ENCODE measurements at regions not wholly inside any gene's neighbourhood (a gene's known extent, or its start where the extent isn't known, plus 50 kb on each side); places are given as distances from the start of the nearest gene placed in this dataset.

- no peak for TF ChIP-seq FOXM1 (IDR thresholded peaks at IDR 0.05; ENCODE audit: borderline replicate concordance)
- no peak for TF ChIP-seq FOXK2 (IDR thresholded peaks at IDR 0.05)
- TF ChIP-seq FOXA1 (IDR thresholded peaks at IDR 0.05), result no peak
Observed at GRCh38 chr2:125471963-125472362, 1184.0 kb upstream of the GYPC start.

All from HEK293T (cell line).